Common myeloid progenitor, CD34-positive (primary cell): ENCODE measurements at regions not wholly inside any gene's neighbourhood (a gene's known extent, or its start where the extent isn't known, plus 50 kb on each side); places are given as distances from the start of the nearest gene placed in this dataset.

ENCODE experiments used
- CTCF ChIA-PET: fragments of 350-600 bp; sonication (Branson Sonifier 250); formaldehyde crosslinking; loops from one replicate; lab custom pipeline; 2021; ENCODE audit warnings: antibody characterized with exemption; lab: Charles Lee
- POLR2A ChIA-PET: fragments of 350-600 bp; sonication (Branson Sonifier 250); formaldehyde crosslinking; loops from one replicate; lab custom pipeline; 2021; ENCODE audit warnings: antibody characterized with exemption; lab: Charles Lee
- DNase-seq, 3 donors: peaks; one replicate each; pipeline versions ENCODE4 v3.0.0 to v3.0.0-alpha.2; 2013
- H3K27ac ChIP-seq, 2 experiments: 1 replicate in 1 of 2; 2 replicates in 1 of 2; pipeline ENCODE4 v1.7.0; 2013; ENCODE audit warnings: inconsistent platforms in 2 of 2, low read length in 2 of 2, mild to moderate bottlenecking in 2 of 2, low read depth in 1 of 2, moderate library complexity in 1 of 2; ENCODE audit not compliant: severe bottlenecking in 2 of 2, insufficient read depth in 1 of 2, poor library complexity in 1 of 2
- H3K27me3 ChIP-seq, 5 experiments: replicated peaks in 2 of 5; 1 replicate in 3 of 5; 2 replicates in 2 of 5; pipeline versions ENCODE4 v1.6.1 to v1.7.0; 2013; ENCODE audit warnings: low read length in 4 of 5, mild to moderate bottlenecking in 2 of 5, moderate library complexity in 2 of 5, inconsistent platforms in 1 of 5; ENCODE audit not compliant: insufficient read depth in 5 of 5, control insufficient read depth in 4 of 5
- H3K36me3 ChIP-seq, 4 experiments: 1 replicate in 2 of 4; 2 replicates in 2 of 4; pipeline versions ENCODE4 v1.6.1 to v1.7.0; 2013; ENCODE audit warnings: low read length in 3 of 4, control low read depth in 1 of 4, mild to moderate bottlenecking in 1 of 4; ENCODE audit not compliant: control insufficient read depth in 4 of 4, insufficient read depth in 4 of 4
- H3K4me1 ChIP-seq, 4 experiments: 1 replicate in 3 of 4; 2 replicates in 1 of 4; pipeline versions ENCODE4 v1.6.1 to v1.7.1; 2013; ENCODE audit warnings: low read length in 3 of 4, mild to moderate bottlenecking in 3 of 4, control low read depth in 1 of 4, inconsistent platforms in 1 of 4, moderate library complexity in 1 of 4; ENCODE audit not compliant: control insufficient read depth in 4 of 4, insufficient read depth in 4 of 4; ENCODE audit errors: control extremely low read depth in 1 of 4
- H3K4me3 ChIP-seq, 7 experiments: 1 replicate in 4 of 7; 2 replicates in 3 of 7; pipeline versions ENCODE4 v1.5.1 to v1.7.0; 2013; ENCODE audit warnings: mild to moderate bottlenecking in 7 of 7, low read length in 6 of 7, moderate library complexity in 6 of 7, inconsistent platforms in 2 of 7, low read depth in 2 of 7, control low read depth in 1 of 7; ENCODE audit not compliant: insufficient read depth in 4 of 7, control insufficient read depth in 1 of 7; ENCODE audit errors: extremely low read depth in 1 of 7
- H3K9me3 ChIP-seq, 5 experiments: 1 replicate in 4 of 5; 2 replicates in 1 of 5; pipeline versions ENCODE4 v1.6.1 to v1.7.1; 2013; ENCODE audit warnings: low read length in 4 of 5, mild to moderate bottlenecking in 2 of 5, inconsistent platforms in 1 of 5, low read depth in 1 of 5, moderate library complexity in 1 of 5; ENCODE audit not compliant: control insufficient read depth in 4 of 5, insufficient read depth in 2 of 5; ENCODE audit errors: control extremely low read depth in 1 of 5
- WGBS: methylation state at CpG from one replicate; pipeline ENCODE4 v1.1.5; 2013; ENCODE audit not compliant: insufficient coverage; 5-methylcytosine and 5-hydroxymethylcytosine counted together

DNA sequence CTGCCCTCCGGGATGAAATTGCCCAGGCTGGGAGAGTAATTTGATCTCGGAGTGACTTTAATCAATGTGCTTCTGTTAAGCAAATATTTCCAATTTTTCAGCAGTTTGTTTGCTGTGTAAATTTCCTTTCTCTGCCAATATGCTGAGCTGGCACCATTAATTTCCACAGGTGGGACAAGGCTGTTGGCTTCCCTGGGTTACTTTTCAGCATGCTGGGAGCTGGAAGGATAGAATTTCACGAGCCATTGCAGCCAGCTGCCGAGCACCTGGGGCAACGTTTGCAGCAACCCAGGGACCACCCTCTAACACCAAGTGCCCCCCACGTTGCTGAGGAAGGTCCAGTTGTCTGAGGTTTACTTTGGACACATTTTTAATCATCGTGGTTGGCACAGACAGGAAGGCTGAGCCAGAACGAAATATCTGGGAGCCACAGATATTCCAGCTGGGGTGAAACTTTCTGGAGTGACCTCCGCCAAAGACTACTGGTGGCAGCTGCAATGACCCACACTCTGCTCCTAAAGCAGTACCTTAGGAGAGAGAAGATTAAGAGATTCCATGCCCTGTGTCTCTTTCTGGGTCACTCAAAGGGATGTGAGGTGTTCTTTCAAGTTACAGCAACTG is 293.3 kb upstream of the RGMA start:
- H3K36me3 ChIP-seq = no peaks in the 10 kb centered on the region
- DNase-seq = no peak
- H3K27ac ChIP-seq = no peak overlapping the region
- H3K4me3 ChIP-seq = no peak overlapping the region
- no peaks in the 10 kb centered on the region for H3K4me1 ChIP-seq
- 66% methylated on average over 5 of the region's 9 CpGs for WGBS
- peaks cover 0 to 4% (median 2%) of the 10 kb centered on the region in 5 experiments for H3K27me3 ChIP-seq
- no peaks in the 10 kb centered on the region for H3K9me3 ChIP-seq
- CTCF ChIA-PET = interaction anchor here (0.6 kb wide), 1 partner anchor 1648 kb away, joined by 3 read pairs; no protein-coding TSS in a partner anchor
- POLR2A ChIA-PET = no interaction called here

DNA sequence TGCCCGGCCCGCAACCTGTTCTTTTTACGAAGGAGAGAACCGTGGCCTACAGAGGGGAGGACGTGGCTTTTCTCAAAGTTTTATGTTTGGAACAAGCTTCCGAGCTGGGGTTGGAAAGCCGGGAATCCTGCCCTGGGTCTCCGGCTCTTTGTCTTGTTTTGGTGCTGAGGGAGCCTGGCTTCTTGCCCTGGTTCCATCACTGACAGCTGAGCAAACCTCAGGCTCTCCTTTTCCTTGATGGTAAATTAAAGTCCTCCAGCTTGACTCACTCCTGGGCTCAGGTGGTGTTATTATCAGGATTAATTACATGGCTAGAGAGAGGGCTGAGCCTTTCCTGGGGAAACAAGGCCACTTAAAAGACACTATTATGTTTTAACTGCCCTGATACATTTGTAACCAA is 289.5 kb upstream of the RGMA start:
- Histone ChIP-seq H3K27me3 (peaks cover 0 to 15% (median 5%) of the 10 kb centered on the region in 5 experiments), H3K4me3 (no peak overlapping the region), H3K4me1 (no peaks in the 10 kb centered on the region), H3K36me3 (no peaks in the 10 kb centered on the region), H3K27ac (no peak overlapping the region), H3K9me3 (no peaks in the 10 kb centered on the region)
- 96% methylated on average over 8 of the region's 8 CpGs for WGBS
- ChIA-PET CTCF (interaction anchor here (0.5 kb wide), 1 partner anchor 833 kb away, joined by 3 read pairs; no protein-coding TSS in a partner anchor), POLR2A (no interaction called here)
- no peak for DNase-seq

DNA sequence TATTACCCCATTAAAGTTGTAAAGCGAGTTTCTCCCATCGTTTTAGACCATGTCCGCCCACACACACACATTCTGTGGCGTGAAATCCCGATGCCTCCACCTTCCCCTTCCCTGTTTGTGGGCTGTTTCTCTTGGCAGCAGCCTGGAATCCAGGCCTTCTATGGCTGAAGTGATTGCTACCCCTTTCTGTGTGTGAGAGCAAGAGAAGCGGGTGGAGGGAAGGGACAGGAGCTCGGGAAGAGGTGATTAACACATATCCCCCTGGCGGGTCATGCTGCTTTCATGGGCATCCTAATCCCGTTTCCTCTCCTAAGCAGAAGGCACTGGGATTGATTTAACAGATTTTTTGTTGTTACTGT is 283.8 kb upstream of the RGMA start:
- ChIA-PET CTCF (no interaction called here), POLR2A (no interaction called here)
- H3K36me3 ChIP-seq = no peaks in the 10 kb centered on the region
- H3K4me1 ChIP-seq = no peaks in the 10 kb centered on the region
- peaks cover 0 to 10% (median 6%) of the 10 kb centered on the region in 5 experiments for H3K27me3 ChIP-seq
- no peak overlapping the region for H3K27ac ChIP-seq
- H3K9me3 ChIP-seq = no peaks in the 10 kb centered on the region
- no peak for DNase-seq
- 97% methylated on average over 8 of the region's 9 CpGs for WGBS
- no peak overlapping the region for H3K4me3 ChIP-seq

DNA sequence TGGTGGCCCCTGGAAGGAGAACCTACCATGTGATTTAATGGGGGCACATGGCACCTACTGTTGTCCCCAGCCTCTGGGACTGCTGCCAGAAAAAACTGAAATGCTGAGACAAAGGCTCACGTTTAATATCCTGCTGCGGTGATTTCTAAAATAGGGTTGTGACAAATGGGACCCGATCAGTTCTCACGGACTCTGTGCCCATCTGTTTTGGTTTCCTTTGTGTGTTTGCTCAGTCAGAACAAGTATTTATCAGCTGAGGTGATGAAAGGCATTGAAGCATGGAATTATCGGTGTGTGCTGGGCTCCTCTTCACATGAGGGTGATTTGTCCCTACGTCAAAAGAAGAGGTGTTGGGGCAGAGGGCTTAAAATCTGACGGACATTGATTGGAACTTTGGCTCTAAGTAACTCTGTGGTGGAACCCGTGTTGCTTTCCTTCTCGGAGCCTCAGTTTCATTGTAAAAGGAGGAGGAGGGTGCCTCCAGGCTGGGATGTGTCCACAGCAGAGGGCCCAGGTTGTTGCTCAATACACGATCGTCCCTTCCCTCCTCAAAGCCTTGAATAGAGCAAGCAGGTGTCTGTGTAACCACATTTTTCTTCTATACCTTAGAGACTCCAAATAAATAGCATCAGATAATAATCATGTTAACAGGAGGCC is 283.3 kb upstream of the RGMA start:
- Histone ChIP-seq H3K36me3 (no peaks in the 10 kb centered on the region), H3K4me3 (no peak overlapping the region), H3K9me3 (no peaks in the 10 kb centered on the region), H3K27ac (no peak overlapping the region), H3K27me3 (peaks cover 0 to 10% (median 6%) of the 10 kb centered on the region in 5 experiments), H3K4me1 (no peaks in the 10 kb centered on the region)
- no peak for DNase-seq
- CTCF ChIA-PET = no interaction called here
- WGBS = 84% methylated on average over 9 of the region's 11 CpGs
- POLR2A ChIA-PET = no interaction called here

DNA sequence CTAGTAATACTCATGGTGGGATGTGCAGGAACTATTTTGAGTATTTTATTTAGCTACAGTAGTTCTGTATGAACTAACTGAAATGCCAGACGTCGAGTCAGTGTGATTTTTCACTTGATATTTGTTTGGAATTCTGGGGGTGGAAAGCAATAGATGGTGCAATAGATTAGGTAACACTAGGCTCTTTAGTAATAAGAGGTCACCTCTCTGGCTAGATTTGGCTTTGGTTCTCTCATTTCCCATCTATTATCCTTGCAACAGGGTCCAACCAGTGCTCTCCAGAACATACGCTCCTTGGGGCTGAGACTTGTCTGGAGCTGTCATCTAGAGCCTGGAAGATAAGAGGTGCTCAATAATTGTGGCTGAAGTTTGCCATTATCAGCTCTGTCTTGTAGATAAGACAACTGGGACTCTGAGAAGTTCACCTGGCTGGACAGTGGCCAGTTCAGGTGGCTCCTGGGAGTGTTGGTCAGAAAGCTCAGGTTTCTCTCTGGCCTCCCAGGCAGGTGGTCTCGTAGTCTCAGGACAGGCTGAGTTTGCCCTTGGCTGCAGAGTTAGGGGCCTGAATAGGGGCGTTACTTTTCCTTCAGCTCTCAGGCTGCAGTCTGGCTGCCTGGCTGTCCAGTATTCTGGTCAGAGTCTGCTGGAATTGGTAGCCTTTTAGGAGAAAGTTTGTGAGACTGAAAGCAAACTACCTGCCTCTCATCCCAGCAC is 277.5 kb upstream of the RGMA start:
- POLR2A ChIA-PET = no interaction called here
- H3K36me3 ChIP-seq = no peaks in the 10 kb centered on the region
- 78% methylated on average over 3 of the region's 5 CpGs for WGBS
- peaks cover 0 to 18% (median 2%) of the 10 kb centered on the region in 5 experiments for H3K27me3 ChIP-seq
- H3K27ac ChIP-seq = no peak overlapping the region
- no peaks in the 10 kb centered on the region for H3K9me3 ChIP-seq
- CTCF ChIA-PET = no interaction called here
- H3K4me1 ChIP-seq = no peaks in the 10 kb centered on the region
- DNase-seq = no peak
- H3K4me3 ChIP-seq = no peak overlapping the region

DNA sequence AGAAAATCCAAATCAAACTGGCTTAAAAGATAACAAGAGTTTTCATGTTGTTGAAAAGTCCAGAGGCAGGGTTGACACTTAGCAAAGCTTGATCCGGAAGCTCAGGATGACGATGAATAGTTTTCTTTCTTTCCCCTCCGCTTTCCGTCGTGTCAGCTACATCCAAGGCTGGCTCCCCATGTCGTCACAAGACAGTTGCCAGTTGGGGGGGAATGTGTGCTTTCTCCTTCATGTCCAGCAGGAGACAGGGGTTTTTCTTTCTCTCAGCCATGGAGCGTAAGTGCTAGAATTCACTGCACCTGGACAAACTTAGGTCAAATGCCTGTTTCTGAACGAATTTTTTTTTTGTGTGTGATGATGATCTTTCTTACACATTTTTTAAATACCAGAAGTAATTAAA is 273.8 kb upstream of the RGMA start:
- ChIA-PET CTCF (no interaction called here), POLR2A (no interaction called here)
- WGBS = 19% methylated on average over 5 of the region's 8 CpGs
- Histone ChIP-seq H3K4me3 (no peak overlapping the region), H3K36me3 (no peaks in the 10 kb centered on the region), H3K27ac (no peak overlapping the region), H3K27me3 (peaks cover 0 to 18% (median 2%) of the 10 kb centered on the region in 5 experiments), H3K9me3 (no peaks in the 10 kb centered on the region), H3K4me1 (no peaks in the 10 kb centered on the region)
- DNase-seq = peak in 2 of 3 donors; percentile 1 to 3

DNA sequence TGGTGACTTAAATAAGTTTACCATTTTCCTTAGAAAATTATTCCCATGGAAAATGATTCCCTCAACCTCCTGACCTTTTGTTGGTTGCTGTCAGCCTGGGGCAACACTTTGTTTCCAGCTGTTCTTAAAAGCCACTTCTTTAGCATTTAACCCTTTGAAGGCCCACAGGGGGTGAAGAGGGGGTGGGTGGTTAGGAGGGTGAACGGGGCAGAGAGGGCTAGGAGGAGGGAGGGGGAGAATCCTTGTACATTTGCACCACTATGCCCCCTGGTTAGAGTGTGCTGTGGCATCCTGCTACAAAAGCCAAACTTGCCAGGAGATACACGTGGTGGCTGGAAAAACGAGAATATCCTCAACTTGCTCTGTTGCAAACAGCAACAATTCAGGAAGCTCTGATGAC is 273.2 kb upstream of the RGMA start:
- ChIA-PET POLR2A (no interaction called here), CTCF (no interaction called here)
- Histone ChIP-seq H3K4me1 (no peaks in the 10 kb centered on the region), H3K9me3 (no peaks in the 10 kb centered on the region), H3K27me3 (peaks cover 0 to 18% (median 2%) of the 10 kb centered on the region in 5 experiments), H3K36me3 (no peaks in the 10 kb centered on the region), H3K4me3 (no peak overlapping the region), H3K27ac (no peak overlapping the region)
- WGBS = 25% methylated on average over 3 of the region's 3 CpGs
- DNase-seq = no peak
